PC-9 (cell line): ENCODE measurements at regions not wholly inside any gene's neighbourhood (a gene's known extent, or its start where the extent isn't known, plus 50 kb on each side); places are given as distances from the start of the nearest gene placed in this dataset.

Experiments used
- BruUV-seq: library from RNA; stranded (reverse); fragments of 400-500 nt; replicated peaks from 2 replicates; lab custom pipeline; 2021; lab: Mats Ljungman, UMichigan
- CTCF ChIA-PET: fragments of 300-600 bp; sonication (Branson Sonifier 250); formaldehyde crosslinking; loops from one replicate; lab custom pipeline; 2022; ENCODE audit warnings: antibody characterized with exemption; lab: Charles Lee
- POLR2A ChIA-PET: fragments of 300-600 bp; sonication (Branson Sonifier 250); formaldehyde crosslinking; loops from one replicate; lab custom pipeline; 2022; ENCODE audit warnings: antibody characterized with exemption; ENCODE audit not compliant: unreplicated experiment; lab: Charles Lee
- DNase-seq, 2 experiments: peaks; one replicate each; pipeline versions ENCODE4 v3.0.0 to v3.0.0-alpha.2; 2015 to 2022; ENCODE audit warnings: mixed read lengths in 1 of 2
- H2AFZ ChIP-seq: fragments of 200-600 bp; sonication (generic); 2 replicates; pipeline ENCODE4 v1.8.1; 2017; ENCODE audit warnings: antibody characterized with exemption
- H3F3A ChIP-seq: fragments of 200-600 bp; sonication (generic); 2 replicates; pipeline ENCODE4 v1.8.1; 2017; ENCODE audit warnings: antibody characterized with exemption, mild to moderate bottlenecking, low read depth; ENCODE audit not compliant: insufficient read depth
- H3K27ac ChIP-seq: fragments of 200-600 bp; sonication (generic); 2 replicates; pipeline ENCODE4 v1.6.1; 2016; ENCODE audit warnings: mixed run types
- H3K27me3 ChIP-seq: fragments of 200-600 bp; sonication (generic); 2 replicates; pipeline ENCODE4 v1.6.1; 2016; ENCODE audit warnings: low read depth, mixed run types; ENCODE audit not compliant: insufficient read depth
- H3K36me3 ChIP-seq: fragments of 200-600 bp; sonication (generic); 2 replicates; pipeline ENCODE4 v1.6.1; 2016; ENCODE audit warnings: low read depth, mixed run types
- H3K4me1 ChIP-seq: fragments of 200-600 bp; sonication (generic); replicated peaks from 2 replicates; pipeline ENCODE4 v1.6.1; 2016; ENCODE audit warnings: mixed run types; ENCODE audit not compliant: insufficient read depth
- H3K4me2 ChIP-seq: fragments of 200-600 bp; sonication (generic); 2 replicates; pipeline ENCODE4 v1.6.1; 2017; ENCODE audit warnings: mixed run types
- H3K4me3 ChIP-seq: fragments of 200-600 bp; sonication (generic); 2 replicates; pipeline ENCODE4 v1.6.1; 2016; ENCODE audit warnings: mixed run types
- H3K79me2 ChIP-seq: fragments of 200-600 bp; sonication (generic); 2 replicates; pipeline ENCODE4 v1.6.1; 2017; ENCODE audit warnings: low read depth, mixed run types
- H3K9me2 ChIP-seq: fragments of 200-600 bp; sonication (generic); 2 replicates; pipeline ENCODE4 v1.8.1; 2017; ENCODE audit warnings: mild to moderate bottlenecking; ENCODE audit not compliant: insufficient read depth
- H3K9me3 ChIP-seq: fragments of 200-600 bp; sonication (generic); 2 replicates; pipeline ENCODE4 v1.8.1; 2016; ENCODE audit warnings: low read depth; ENCODE audit not compliant: insufficient read depth
- H4K20me1 ChIP-seq: fragments of 200-600 bp; sonication (generic); 2 replicates; pipeline ENCODE4 v1.8.1; 2017; ENCODE audit not compliant: insufficient read depth
- EZH2 ChIP-seq: fragments of 200-600 bp; sonication (generic); IDR thresholded peaks from 2 replicates; pipeline ENCODE4 v1.8.0; 2017; ENCODE audit warnings: antibody characterized with exemption, low read depth
- intact Hi-C: fragments of 100-400 bp; cut with micrococcal nuclease; formaldehyde crosslinking; loops from one replicate; pipeline ENCODE4 v1.10.0; 2022; ENCODE audit not compliant: unreplicated experiment
- TF ChIP-seq, protein P1 (sequence below): fragments of 200-600 bp; sonication (generic); conservative IDR thresholded peaks from 2 replicates; pipeline ENCODE4 v1.6.1; 2017; ENCODE audit warnings: mixed run types, antibody characterized with exemption, mild to moderate bottlenecking, moderate library complexity

DNA sequence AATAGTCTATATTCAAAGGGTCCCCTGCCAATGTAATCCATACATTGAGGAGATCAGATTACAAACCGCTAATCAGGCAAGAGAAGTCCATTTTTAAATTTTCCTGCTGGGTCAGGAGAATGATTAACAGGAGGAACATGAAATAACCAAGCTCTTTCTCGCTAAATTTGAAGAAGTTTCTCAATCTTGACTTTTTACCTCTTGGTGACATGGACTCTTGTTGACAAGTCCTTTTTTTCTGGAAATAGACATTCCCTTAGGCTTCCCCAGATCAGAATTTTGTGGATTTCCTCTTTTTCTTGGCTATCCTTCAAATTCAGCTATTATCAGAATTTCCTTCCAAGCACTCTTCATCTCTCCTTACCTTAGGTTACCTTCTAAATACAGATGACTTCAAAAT is 153.0 kb upstream of the LRATD1 start:
- Histone ChIP-seq H3K27me3 (no peaks in the 10 kb centered on the region), H3K9me3 (no peaks in the 10 kb centered on the region), H3K79me2 (no peaks in the 10 kb centered on the region), H4K20me1 (no peaks in the 10 kb centered on the region), H3F3A (no peaks in the 10 kb centered on the region), H3K36me3 (no peaks in the 10 kb centered on the region), H2AFZ (no peak overlapping the region), H3K4me3 (no peak overlapping the region), H3K4me1 (no peaks in the 10 kb centered on the region), H3K4me2 (no peak overlapping the region), H3K27ac (no peak overlapping the region), H3K9me2 (no peaks in the 10 kb centered on the region)
- TF ChIP-seq, protein P1, sequence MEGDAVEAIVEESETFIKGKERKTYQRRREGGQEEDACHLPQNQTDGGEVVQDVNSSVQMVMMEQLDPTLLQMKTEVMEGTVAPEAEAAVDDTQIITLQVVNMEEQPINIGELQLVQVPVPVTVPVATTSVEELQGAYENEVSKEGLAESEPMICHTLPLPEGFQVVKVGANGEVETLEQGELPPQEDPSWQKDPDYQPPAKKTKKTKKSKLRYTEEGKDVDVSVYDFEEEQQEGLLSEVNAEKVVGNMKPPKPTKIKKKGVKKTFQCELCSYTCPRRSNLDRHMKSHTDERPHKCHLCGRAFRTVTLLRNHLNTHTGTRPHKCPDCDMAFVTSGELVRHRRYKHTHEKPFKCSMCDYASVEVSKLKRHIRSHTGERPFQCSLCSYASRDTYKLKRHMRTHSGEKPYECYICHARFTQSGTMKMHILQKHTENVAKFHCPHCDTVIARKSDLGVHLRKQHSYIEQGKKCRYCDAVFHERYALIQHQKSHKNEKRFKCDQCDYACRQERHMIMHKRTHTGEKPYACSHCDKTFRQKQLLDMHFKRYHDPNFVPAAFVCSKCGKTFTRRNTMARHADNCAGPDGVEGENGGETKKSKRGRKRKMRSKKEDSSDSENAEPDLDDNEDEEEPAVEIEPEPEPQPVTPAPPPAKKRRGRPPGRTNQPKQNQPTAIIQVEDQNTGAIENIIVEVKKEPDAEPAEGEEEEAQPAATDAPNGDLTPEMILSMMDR, result no peak
- TF ChIP-seq EZH2, result no peak
- intact Hi-C loops, result no loop called here
- no TSS peak for BruUV-seq
- DNase-seq, result no peak
- POLR2A ChIA-PET, result no interaction called here
- CTCF ChIA-PET, result no interaction called here

DNA sequence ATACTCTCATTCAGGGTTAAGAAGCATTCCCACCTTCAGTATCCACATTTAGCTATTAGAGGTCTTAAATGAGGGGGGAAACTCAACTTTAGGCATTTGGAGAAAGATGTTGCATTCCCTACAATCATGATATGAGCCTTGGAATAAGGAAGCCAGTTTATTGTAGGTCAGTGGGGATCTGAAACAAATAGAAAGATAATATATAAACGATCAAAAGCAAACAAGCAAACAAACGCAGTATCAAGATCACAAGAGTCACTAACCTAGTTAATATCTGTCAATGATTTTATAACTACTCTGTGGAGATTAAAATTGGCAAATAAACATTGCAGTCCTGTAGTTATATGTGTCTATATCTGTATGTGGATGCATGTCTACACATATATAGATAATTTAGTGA is 152.4 kb upstream of the LRATD1 start:
- no peak for TF ChIP-seq EZH2
- TF ChIP-seq, protein P1, result no peak
- intact Hi-C loops, result no loop called here
- Histone ChIP-seq H3F3A (no peaks in the 10 kb centered on the region), H3K36me3 (no peaks in the 10 kb centered on the region), H3K4me2 (no peak overlapping the region), H3K4me1 (no peaks in the 10 kb centered on the region), H3K27ac (no peak overlapping the region), H3K27me3 (no peaks in the 10 kb centered on the region), H3K79me2 (no peaks in the 10 kb centered on the region), H2AFZ (no peak overlapping the region), H3K4me3 (no peak overlapping the region), H3K9me2 (no peaks in the 10 kb centered on the region), H3K9me3 (no peaks in the 10 kb centered on the region), H4K20me1 (no peaks in the 10 kb centered on the region)
- CTCF ChIA-PET, result no interaction called here
- POLR2A ChIA-PET, result no interaction called here
- DNase-seq, result no peak
- no TSS peak for BruUV-seq

DNA sequence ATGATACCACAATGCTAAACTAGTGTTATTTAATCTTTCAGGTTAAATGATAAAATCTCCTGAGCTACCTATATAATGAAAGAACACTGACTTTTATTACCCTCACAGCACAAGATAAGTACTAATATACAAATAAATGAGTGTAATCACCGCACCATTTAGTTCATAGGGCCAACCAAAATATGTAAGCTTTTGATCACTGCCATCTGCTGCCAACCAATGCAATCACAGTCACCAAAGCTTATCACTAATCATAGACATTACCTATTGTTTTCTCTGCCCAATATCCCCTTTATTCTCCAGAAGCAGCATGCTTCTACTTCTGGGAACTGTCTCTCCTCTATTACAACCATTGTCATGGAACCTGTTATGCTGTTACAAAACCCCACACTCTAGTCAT is 151.6 kb upstream of the LRATD1 start:
- Histone ChIP-seq H4K20me1 (no peaks in the 10 kb centered on the region), H3K27me3 (no peaks in the 10 kb centered on the region), H3K9me2 (no peaks in the 10 kb centered on the region), H2AFZ (no peak overlapping the region), H3K36me3 (no peaks in the 10 kb centered on the region), H3K27ac (no peak overlapping the region), H3K79me2 (no peaks in the 10 kb centered on the region), H3K4me2 (no peak overlapping the region), H3K4me3 (no peak overlapping the region), H3F3A (no peaks in the 10 kb centered on the region), H3K9me3 (no peaks in the 10 kb centered on the region), H3K4me1 (no peaks in the 10 kb centered on the region)
- BruUV-seq, result no TSS peak
- POLR2A ChIA-PET, result no interaction called here
- intact Hi-C loops, result no loop called here
- CTCF ChIA-PET, result no interaction called here
- DNase-seq, result no peak
- TF ChIP-seq, protein P1, result 0 out of 2 replicates have a peak, but pooled peaks have one; percentile 24
- no peak for TF ChIP-seq EZH2
